ENCODE measurements at regions not wholly inside any gene's neighbourhood (a gene's known extent, or its start where the extent isn't known, plus 50 kb on each side); places are given as distances from the start of the nearest gene placed in this dataset.
A peak's percentile ranks its signal among the peaks of the same experiment; 100 is the strongest.

DNA sequence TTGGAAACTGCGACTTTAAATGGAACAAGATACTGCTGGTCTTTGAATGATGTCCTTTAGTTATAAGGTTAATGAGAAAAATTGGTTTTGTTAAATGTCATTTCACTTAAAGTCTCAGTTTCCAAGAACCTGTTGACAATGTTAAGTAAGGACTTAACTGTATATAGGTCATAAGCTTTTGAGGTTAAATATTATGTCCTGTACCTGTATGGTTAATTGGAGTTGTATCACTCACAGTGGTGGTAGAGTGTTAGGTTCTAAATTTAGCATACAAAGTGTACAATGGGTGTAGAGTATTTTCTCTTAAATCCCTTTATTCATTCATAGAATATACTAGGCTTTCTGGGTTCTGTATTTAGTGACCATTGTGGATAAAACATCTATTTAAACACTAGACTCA lies 110.2 kb downstream of the HAUS1 start:
- no peak overlapping the region for H3K27ac Mint-ChIP-seq
- ChIA-PET POLR2A (no interaction called here), CTCF (interaction anchor here (5.4 kb wide), 1 partner anchor 40 kb away, joined by 56 read pairs; a partner anchor contains a TSS)
- H3K36me3 Mint-ChIP-seq: peaks cover 14% of the 10 kb centered on the region
- peaks cover 4% of the 10 kb centered on the region; the same call in 1 of the 2 replicates for H3K4me1 Mint-ChIP-seq
- DNase-seq (ENCODE audit: low spot score): no peak
- no peak for ATAC-seq
- H3K27me3 Mint-ChIP-seq (ENCODE audit: low read depth): no peaks in the 10 kb centered on the region
- H3K4me3 Mint-ChIP-seq: no peak overlapping the region
- no peaks in the 10 kb centered on the region for H3K9me3 Mint-ChIP-seq
- TF ChIP-seq, protein P1, sequence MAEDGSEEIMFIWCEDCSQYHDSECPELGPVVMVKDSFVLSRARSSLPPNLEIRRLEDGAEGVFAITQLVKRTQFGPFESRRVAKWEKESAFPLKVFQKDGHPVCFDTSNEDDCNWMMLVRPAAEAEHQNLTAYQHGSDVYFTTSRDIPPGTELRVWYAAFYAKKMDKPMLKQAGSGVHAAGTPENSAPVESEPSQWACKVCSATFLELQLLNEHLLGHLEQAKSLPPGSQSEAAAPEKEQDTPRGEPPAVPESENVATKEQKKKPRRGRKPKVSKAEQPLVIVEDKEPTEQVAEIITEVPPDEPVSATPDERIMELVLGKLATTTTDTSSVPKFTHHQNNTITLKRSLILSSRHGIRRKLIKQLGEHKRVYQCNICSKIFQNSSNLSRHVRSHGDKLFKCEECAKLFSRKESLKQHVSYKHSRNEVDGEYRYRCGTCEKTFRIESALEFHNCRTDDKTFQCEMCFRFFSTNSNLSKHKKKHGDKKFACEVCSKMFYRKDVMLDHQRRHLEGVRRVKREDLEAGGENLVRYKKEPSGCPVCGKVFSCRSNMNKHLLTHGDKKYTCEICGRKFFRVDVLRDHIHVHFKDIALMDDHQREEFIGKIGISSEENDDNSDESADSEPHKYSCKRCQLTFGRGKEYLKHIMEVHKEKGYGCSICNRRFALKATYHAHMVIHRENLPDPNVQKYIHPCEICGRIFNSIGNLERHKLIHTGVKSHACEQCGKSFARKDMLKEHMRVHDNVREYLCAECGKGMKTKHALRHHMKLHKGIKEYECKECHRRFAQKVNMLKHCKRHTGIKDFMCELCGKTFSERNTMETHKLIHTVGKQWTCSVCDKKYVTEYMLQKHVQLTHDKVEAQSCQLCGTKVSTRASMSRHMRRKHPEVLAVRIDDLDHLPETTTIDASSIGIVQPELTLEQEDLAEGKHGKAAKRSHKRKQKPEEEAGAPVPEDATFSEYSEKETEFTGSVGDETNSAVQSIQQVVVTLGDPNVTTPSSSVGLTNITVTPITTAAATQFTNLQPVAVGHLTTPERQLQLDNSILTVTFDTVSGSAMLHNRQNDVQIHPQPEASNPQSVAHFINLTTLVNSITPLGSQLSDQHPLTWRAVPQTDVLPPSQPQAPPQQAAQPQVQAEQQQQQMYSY (CRISPR knock-in tag; IDR thresholded peaks at IDR 0.05): no peak

DNA sequence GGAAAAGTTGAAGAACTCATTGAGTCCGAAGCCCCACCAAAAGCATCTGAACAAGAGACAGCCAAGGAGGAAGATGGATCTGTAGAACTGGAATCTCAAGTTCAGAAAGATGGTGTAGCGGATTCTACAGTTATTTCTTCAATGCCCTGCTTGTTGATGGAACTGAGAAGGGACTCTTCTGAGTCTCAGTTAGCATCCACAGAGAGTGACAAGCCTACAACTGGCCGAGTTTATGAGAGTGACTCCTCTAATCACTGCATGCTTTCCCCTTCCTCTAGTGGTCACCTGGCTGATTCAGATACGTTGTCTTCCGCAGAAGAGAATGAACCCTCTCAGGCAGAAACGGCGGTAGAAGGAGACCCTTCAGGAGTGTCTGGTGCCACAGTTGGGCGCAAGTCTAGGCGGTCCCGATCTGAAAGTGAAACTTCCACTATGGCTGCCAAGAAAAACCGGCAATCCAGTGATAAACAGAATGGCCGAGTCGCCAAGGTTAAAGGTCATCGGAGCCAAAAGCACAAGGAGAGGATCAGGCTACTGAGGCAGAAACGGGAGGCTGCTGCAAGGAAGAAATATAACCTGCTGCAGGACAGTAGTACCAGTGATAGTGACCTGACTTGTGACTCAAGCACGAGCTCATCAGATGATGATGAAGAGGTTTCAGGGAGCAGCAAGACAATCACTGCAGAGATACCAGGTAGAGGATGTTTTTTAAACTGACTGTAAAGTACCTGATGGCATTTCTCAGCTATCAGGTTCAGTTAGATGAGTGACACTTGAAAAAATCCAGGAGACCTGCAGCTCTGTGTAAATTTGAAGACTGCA lies 111.9 kb downstream of the HAUS1 start:
- DNase-seq (ENCODE audit: low spot score) (no peak), ATAC-seq (no peak)
- H3K27me3 Mint-ChIP-seq (ENCODE audit: low read depth): no peaks in the 10 kb centered on the region
- peaks cover 14% of the 10 kb centered on the region for H3K36me3 Mint-ChIP-seq
- peaks cover 4% of the 10 kb centered on the region; the same call in 1 of the 2 replicates for H3K4me1 Mint-ChIP-seq
- ChIA-PET POLR2A (no interaction called here), CTCF (interaction anchor here (1.0 to 1.1 kb wide), 2 partner anchors 43 kb away, joined by 3 read pairs; a partner anchor contains a TSS)
- no peak overlapping the region for H3K4me3 Mint-ChIP-seq
- H3K27ac Mint-ChIP-seq: peak overlapping the region; percentile 77; the same call in 1 of the 2 replicates
- no peaks in the 10 kb centered on the region for H3K9me3 Mint-ChIP-seq
- TF ChIP-seq, protein P2, sequence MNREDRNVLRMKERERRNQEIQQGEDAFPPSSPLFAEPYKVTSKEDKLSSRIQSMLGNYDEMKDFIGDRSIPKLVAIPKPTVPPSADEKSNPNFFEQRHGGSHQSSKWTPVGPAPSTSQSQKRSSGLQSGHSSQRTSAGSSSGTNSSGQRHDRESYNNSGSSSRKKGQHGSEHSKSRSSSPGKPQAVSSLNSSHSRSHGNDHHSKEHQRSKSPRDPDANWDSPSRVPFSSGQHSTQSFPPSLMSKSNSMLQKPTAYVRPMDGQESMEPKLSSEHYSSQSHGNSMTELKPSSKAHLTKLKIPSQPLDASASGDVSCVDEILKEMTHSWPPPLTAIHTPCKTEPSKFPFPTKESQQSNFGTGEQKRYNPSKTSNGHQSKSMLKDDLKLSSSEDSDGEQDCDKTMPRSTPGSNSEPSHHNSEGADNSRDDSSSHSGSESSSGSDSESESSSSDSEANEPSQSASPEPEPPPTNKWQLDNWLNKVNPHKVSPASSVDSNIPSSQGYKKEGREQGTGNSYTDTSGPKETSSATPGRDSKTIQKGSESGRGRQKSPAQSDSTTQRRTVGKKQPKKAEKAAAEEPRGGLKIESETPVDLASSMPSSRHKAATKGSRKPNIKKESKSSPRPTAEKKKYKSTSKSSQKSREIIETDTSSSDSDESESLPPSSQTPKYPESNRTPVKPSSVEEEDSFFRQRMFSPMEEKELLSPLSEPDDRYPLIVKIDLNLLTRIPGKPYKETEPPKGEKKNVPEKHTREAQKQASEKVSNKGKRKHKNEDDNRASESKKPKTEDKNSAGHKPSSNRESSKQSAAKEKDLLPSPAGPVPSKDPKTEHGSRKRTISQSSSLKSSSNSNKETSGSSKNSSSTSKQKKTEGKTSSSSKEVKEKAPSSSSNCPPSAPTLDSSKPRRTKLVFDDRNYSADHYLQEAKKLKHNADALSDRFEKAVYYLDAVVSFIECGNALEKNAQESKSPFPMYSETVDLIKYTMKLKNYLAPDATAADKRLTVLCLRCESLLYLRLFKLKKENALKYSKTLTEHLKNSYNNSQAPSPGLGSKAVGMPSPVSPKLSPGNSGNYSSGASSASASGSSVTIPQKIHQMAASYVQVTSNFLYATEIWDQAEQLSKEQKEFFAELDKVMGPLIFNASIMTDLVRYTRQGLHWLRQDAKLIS (CRISPR knock-in tag; IDR thresholded peaks at IDR 0.05; ENCODE audit: borderline replicate concordance): no peak
- TF ChIP-seq, protein P3, sequence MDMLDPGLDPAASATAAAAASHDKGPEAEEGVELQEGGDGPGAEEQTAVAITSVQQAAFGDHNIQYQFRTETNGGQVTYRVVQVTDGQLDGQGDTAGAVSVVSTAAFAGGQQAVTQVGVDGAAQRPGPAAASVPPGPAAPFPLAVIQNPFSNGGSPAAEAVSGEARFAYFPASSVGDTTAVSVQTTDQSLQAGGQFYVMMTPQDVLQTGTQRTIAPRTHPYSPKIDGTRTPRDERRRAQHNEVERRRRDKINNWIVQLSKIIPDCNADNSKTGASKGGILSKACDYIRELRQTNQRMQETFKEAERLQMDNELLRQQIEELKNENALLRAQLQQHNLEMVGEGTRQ (CRISPR knock-in tag; IDR thresholded peaks at IDR 0.05): no peak
- TF ChIP-seq RELA (CRISPR knock-in tag; IDR thresholded peaks at IDR 0.05; ENCODE audit: borderline replicate concordance): no peak
- TF ChIP-seq ZNF121 (CRISPR knock-in tag; IDR thresholded peaks at IDR 0.05): no peak
- TF ChIP-seq, protein P4, sequence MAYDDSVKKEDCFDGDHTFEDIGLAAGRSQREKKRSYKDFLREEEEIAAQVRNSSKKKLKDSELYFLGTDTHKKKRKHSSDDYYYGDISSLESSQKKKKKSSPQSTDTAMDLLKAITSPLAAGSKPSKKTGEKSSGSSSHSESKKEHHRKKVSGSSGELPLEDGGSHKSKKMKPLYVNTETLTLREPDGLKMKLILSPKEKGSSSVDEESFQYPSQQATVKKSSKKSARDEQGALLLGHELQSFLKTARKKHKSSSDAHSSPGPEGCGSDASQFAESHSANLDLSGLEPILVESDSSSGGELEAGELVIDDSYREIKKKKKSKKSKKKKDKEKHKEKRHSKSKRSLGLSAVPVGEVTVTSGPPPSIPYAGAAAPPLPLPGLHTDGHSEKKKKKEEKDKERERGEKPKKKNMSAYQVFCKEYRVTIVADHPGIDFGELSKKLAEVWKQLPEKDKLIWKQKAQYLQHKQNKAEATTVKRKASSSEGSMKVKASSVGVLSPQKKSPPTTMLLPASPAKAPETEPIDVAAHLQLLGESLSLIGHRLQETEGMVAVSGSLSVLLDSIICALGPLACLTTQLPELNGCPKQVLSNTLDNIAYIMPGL (CRISPR knock-in tag; IDR thresholded peaks at IDR 0.05): no peak
- TF ChIP-seq KAT7 (CRISPR knock-in tag; IDR thresholded peaks at IDR 0.05; ENCODE audit: borderline replicate concordance): no peak
- TF ChIP-seq, protein P5, sequence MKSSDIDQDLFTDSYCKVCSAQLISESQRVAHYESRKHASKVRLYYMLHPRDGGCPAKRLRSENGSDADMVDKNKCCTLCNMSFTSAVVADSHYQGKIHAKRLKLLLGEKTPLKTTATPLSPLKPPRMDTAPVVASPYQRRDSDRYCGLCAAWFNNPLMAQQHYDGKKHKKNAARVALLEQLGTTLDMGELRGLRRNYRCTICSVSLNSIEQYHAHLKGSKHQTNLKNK (CRISPR knock-in tag; IDR thresholded peaks at IDR 0.05): no peak
- TF ChIP-seq TEAD4 (CRISPR knock-in tag; IDR thresholded peaks at IDR 0.05): no peak
- no peak for TF ChIP-seq ZBTB21 (CRISPR knock-in tag; IDR thresholded peaks at IDR 0.05; ENCODE audit: borderline replicate concordance)
- TF ChIP-seq, protein P6, sequence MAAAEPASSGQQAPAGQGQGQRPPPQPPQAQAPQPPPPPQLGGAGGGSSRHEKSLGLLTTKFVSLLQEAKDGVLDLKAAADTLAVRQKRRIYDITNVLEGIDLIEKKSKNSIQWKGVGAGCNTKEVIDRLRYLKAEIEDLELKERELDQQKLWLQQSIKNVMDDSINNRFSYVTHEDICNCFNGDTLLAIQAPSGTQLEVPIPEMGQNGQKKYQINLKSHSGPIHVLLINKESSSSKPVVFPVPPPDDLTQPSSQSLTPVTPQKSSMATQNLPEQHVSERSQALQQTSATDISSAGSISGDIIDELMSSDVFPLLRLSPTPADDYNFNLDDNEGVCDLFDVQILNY (CRISPR knock-in tag; IDR thresholded peaks at IDR 0.05): no peak
- TF ChIP-seq, protein P1 (CRISPR knock-in tag; IDR thresholded peaks at IDR 0.05): no peak
